HG02571 (cell line): ENCODE measurements at regions not wholly inside any gene's neighbourhood (a gene's known extent, or its start where the extent isn't known, plus 50 kb on each side); places are given as distances from the start of the nearest gene placed in this dataset.

Source experiments
- ATAC-seq: cut with Tn5 transposase; IDR thresholded peaks from one replicate; pipeline ENCODE4 v1.9.1; 2021; ENCODE audit warnings: mild to moderate bottlenecking, moderate library complexity; ENCODE audit not compliant: unreplicated experiment

- ATAC-seq = peak; percentile 72
Observed at GRCh38 chr1:235011599-235012435, 116.8 kb downstream of the TOMM20 start.

GRCh38 chr1:235011064-235011598 lies 117.5 kb downstream of the TOMM20 start:
- no peak for ATAC-seq

- no peak for ATAC-seq
Observed at GRCh38 chr1:235009561-235010306, 118.9 kb downstream of the TOMM20 start.

- no peak for ATAC-seq
Observed at GRCh38 chr1:235009074-235009473, 119.6 kb downstream of the TOMM20 start.

GRCh38 chr1:235008239-235008638 lies 120.4 kb downstream of the TOMM20 start:
- ATAC-seq = no peak

GRCh38 chr1:235006816-235007215 lies 121.8 kb downstream of the TOMM20 start:
- no peak for ATAC-seq

GRCh38 chr1:235006132-235006721 lies 122.4 kb downstream of the TOMM20 start:
- no peak for ATAC-seq

GRCh38 chr1:235004840-235005391 lies 123.7 kb downstream of the TOMM20 start:
- no peak for ATAC-seq

- ATAC-seq = no peak
Observed at GRCh38 chr1:235004276-235004675, 124.4 kb downstream of the TOMM20 start.

- no peak for ATAC-seq
Observed at GRCh38 chr1:235002706-235003300, 125.8 kb downstream of the TOMM20 start.

- ATAC-seq = no peak
Observed at GRCh38 chr1:234999513-234999940, 129.1 kb downstream of the TOMM20 start.

- no peak for ATAC-seq
Observed at GRCh38 chr1:234997896-234998741, 130.5 kb downstream of the TOMM20 start.

GRCh38 chr1:234997201-234997895 lies 131.3 kb downstream of the TOMM20 start:
- no peak for ATAC-seq

- no peak for ATAC-seq
Observed at GRCh38 chr1:234996245-234996757, 132.3 kb downstream of the TOMM20 start.

GRCh38 chr1:234994436-234995295 lies 134.0 kb downstream of the TOMM20 start:
- ATAC-seq = no peak

GRCh38 chr1:234992065-234992464 lies 136.6 kb downstream of the TOMM20 start:
- no peak for ATAC-seq

GRCh38 chr1:234990874-234991801 lies 137.5 kb downstream of the TOMM20 start:
- ATAC-seq = no peak
